C4-2B (cell line): ENCODE measurements at regions not wholly inside any gene's neighbourhood (a gene's known extent, or its start where the extent isn't known, plus 50 kb on each side); places are given as distances from the start of the nearest gene placed in this dataset.

Experiments
- ZFX ChIP-seq: fragments of 450-650 bp; IDR thresholded peaks from 2 replicates; pipeline ENCODE4 v1.6.1; 2017
- TF ChIP-seq, protein P1 (sequence below): fragments of 450-650 bp; conservative IDR thresholded peaks from 2 replicates; pipeline ENCODE4 v1.5.1; 2017; ENCODE audit warnings: mild to moderate bottlenecking

DNA sequence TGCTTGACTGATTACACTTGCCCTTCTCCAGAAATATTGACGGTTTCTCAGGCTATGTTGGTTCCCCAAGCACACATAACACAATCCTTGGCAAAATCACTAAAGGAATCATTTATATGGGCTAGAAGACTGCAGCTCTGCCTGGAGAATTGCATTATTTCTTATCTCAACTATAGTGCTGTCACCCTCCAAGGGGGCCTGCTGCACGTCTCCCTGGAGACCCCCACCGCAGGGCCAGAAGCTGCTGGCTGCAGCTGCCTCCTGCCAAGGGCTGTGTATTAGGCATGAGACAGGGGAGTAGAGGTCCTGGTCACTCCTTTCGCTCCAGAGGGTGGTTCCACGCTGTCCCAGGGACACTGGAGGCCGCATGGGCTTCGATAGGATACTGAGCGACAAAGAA, 76.6 kb downstream of the LRRC30 start:
- TF ChIP-seq, protein P1, sequence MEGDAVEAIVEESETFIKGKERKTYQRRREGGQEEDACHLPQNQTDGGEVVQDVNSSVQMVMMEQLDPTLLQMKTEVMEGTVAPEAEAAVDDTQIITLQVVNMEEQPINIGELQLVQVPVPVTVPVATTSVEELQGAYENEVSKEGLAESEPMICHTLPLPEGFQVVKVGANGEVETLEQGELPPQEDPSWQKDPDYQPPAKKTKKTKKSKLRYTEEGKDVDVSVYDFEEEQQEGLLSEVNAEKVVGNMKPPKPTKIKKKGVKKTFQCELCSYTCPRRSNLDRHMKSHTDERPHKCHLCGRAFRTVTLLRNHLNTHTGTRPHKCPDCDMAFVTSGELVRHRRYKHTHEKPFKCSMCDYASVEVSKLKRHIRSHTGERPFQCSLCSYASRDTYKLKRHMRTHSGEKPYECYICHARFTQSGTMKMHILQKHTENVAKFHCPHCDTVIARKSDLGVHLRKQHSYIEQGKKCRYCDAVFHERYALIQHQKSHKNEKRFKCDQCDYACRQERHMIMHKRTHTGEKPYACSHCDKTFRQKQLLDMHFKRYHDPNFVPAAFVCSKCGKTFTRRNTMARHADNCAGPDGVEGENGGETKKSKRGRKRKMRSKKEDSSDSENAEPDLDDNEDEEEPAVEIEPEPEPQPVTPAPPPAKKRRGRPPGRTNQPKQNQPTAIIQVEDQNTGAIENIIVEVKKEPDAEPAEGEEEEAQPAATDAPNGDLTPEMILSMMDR, result no peak
- TF ChIP-seq ZFX, result no peak
